CD8-positive, alpha-beta memory T cell (primary cell): ENCODE measurements at regions not wholly inside any gene's neighbourhood (a gene's known extent, or its start where the extent isn't known, plus 50 kb on each side); places are given as distances from the start of the nearest gene placed in this dataset.
A peak's percentile ranks its signal among the peaks of the same experiment; 100 is the strongest.

Experiments used
- CTCF ChIA-PET: fragments of 350-600 bp; sonication (Branson Sonifier 250); formaldehyde crosslinking; loops from one replicate; lab custom pipeline; 2021; ENCODE audit warnings: antibody characterized with exemption; lab: Charles Lee
- POLR2A ChIA-PET: fragments of 350-600 bp; sonication (Branson Sonifier 250); formaldehyde crosslinking; loops from one replicate; lab custom pipeline; 2021; ENCODE audit warnings: antibody characterized with exemption; lab: Charles Lee
- DNase-seq, 5 donors: peaks; one replicate each; pipeline versions ENCODE4 v3.0.0 to v3.0.0-alpha.2; 2020 to 2022; ENCODE audit warnings: mixed read lengths in 1 of 5
- H3K27ac ChIP-seq: one replicate; pipeline ENCODE4 v1.7.0; 2013; ENCODE audit warnings: low read depth, mild to moderate bottlenecking, low read length, moderate library complexity
- H3K27me3 ChIP-seq: 2 replicates; pipeline ENCODE4 v1.7.0; 2013; ENCODE audit warnings: low read length, mild to moderate bottlenecking; ENCODE audit not compliant: insufficient read depth, poor library complexity, severe bottlenecking
- H3K36me3 ChIP-seq: 2 replicates; pipeline ENCODE4 v1.7.0; 2013; ENCODE audit warnings: mild to moderate bottlenecking, low read length, moderate library complexity; ENCODE audit not compliant: insufficient read depth
- H3K4me1 ChIP-seq: 2 replicates; pipeline ENCODE4 v1.7.0; 2013; ENCODE audit warnings: mild to moderate bottlenecking, low read length, moderate library complexity; ENCODE audit not compliant: insufficient read depth
- H3K4me3 ChIP-seq: 2 replicates; pipeline ENCODE4 v1.7.0; 2013; ENCODE audit warnings: mild to moderate bottlenecking, low read length
- H3K9me3 ChIP-seq: 2 replicates; pipeline ENCODE4 v1.7.0; 2013; ENCODE audit warnings: mild to moderate bottlenecking, low read length
- H3K27ac Mint-ChIP-seq, 8 donors: one replicate each; pipeline ENCODE4 v1.8.0; 2020 to 2021; ENCODE audit warnings: mixed read lengths in 8 of 8, mild to moderate bottlenecking in 6 of 8, inconsistent platforms in 3 of 8, moderate library complexity in 3 of 8
- H3K27me3 Mint-ChIP-seq, 2 donors: one replicate each; pipeline ENCODE4 v1.8.0; 2020 to 2021; ENCODE audit warnings: mixed read lengths in 2 of 2, mild to moderate bottlenecking in 1 of 2, moderate library complexity in 1 of 2
- H3K36me3 Mint-ChIP-seq, 3 donors: one replicate each; pipeline ENCODE4 v1.8.0; 2020 to 2021; ENCODE audit warnings: mixed read lengths in 3 of 3, inconsistent platforms in 1 of 3, mild to moderate bottlenecking in 1 of 3
- H3K4me1 Mint-ChIP-seq, 3 donors: one replicate each; pipeline ENCODE4 v1.8.0; 2020 to 2021; ENCODE audit warnings: mixed read lengths in 3 of 3, inconsistent platforms in 1 of 3, mild to moderate bottlenecking in 1 of 3
- H3K4me3 Mint-ChIP-seq, 7 donors: one replicate each; pipeline ENCODE4 v1.8.0; 2020 to 2021; ENCODE audit warnings: mixed read lengths in 7 of 7, mild to moderate bottlenecking in 6 of 7, moderate library complexity in 4 of 7, inconsistent platforms in 2 of 7
- H3K9me3 Mint-ChIP-seq, 5 donors: one replicate each; pipeline ENCODE4 v1.8.0; 2020 to 2022; ENCODE audit warnings: mixed read lengths in 5 of 5, mild to moderate bottlenecking in 3 of 5, moderate library complexity in 2 of 5, inconsistent platforms in 1 of 5

GRCh38 chr6:156713548-156713947 is 63.6 kb upstream of the ARID1B start:
- no peaks in the 10 kb centered on the region for H3K36me3 Mint-ChIP-seq
- H3K27me3 ChIP-seq, result no peaks in the 10 kb centered on the region
- H3K4me3 ChIP-seq, result no peak overlapping the region
- H3K27me3 Mint-ChIP-seq, result peaks cover 9 to 28% of the 10 kb centered on the region in 2 donors
- no peak overlapping the region for H3K27ac Mint-ChIP-seq
- H3K36me3 ChIP-seq, result no peaks in the 10 kb centered on the region
- H3K4me3 Mint-ChIP-seq, result peak overlapping the region in 1 of 7 donors; percentile 74
- H3K4me1 ChIP-seq, result no peaks in the 10 kb centered on the region
- H3K4me1 Mint-ChIP-seq, result peaks cover 0 to 1% (median 0%) of the 10 kb centered on the region in 3 donors
- POLR2A ChIA-PET, result no interaction called here
- H3K9me3 ChIP-seq, result no peaks in the 10 kb centered on the region
- no peak for DNase-seq
- no peak overlapping the region for H3K27ac ChIP-seq
- no peaks in the 10 kb centered on the region for H3K9me3 Mint-ChIP-seq
- CTCF ChIA-PET, result no interaction called here

DNA sequence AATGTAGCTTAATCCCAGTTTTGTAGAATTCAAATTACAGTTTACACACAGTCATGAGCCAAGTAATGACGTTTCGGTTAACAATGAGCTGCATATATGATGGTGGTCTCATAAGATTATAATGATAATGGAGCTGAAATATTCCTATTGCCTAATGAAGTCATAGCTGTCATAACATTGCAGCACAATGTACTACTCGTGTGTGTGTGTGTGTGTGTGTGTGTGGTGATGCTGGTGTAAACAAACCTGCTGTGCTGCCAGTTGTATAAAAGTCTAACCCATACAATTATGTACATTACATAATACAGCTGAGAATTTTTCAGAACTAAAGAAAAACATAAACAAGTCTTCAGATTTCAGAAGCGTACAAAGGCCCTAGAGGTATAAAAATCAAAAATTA is 66.7 kb upstream of the ARID1B start:
- Histone ChIP-seq H3K4me1 (no peaks in the 10 kb centered on the region), H3K9me3 (no peaks in the 10 kb centered on the region), H3K27me3 (no peaks in the 10 kb centered on the region), H3K36me3 (no peaks in the 10 kb centered on the region), H3K27ac (no peak overlapping the region), H3K4me3 (no peak overlapping the region)
- Mint-ChIP-seq H3K36me3 (peaks cover 0 to 3% (median 1%) of the 10 kb centered on the region in 3 donors), H3K4me3 (no peak overlapping the region), H3K27ac (no peak overlapping the region), H3K27me3 (peaks cover 21 to 49% of the 10 kb centered on the region in 2 donors), H3K4me1 (peaks cover 0 to 4% (median 0%) of the 10 kb centered on the region in 3 donors), H3K9me3 (no peaks in the 10 kb centered on the region)
- CTCF ChIA-PET, result no interaction called here
- POLR2A ChIA-PET, result no interaction called here
- DNase-seq, result no peak

DNA sequence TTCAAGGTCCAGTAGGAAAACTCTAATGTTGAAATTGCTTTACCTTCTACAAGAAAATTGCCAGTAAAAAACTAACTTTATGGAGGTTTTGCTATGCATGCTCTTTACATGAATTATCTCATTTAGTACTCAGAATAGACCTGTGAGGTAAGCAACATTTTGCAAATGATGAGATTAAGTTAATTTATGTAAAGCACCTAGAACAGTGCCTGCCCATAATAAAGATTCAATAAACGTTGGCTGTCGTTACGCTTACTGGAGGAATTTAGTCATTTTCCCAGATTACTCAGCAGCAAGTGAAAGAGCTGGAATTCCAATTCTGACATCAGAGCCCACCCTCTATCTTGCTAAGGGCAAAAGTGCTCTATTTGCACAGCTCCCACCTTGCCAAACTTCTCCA is 69.4 kb upstream of the ARID1B start:
- H3K27me3 Mint-ChIP-seq, result peaks cover 19 to 46% of the 10 kb centered on the region in 2 donors
- H3K27ac ChIP-seq, result no peak overlapping the region
- H3K4me3 Mint-ChIP-seq, result no peak overlapping the region
- H3K4me3 ChIP-seq, result no peak overlapping the region
- no peak for DNase-seq
- no peaks in the 10 kb centered on the region for H3K9me3 ChIP-seq
- peaks cover 0 to 4% (median 0%) of the 10 kb centered on the region in 3 donors for H3K4me1 Mint-ChIP-seq
- CTCF ChIA-PET, result no interaction called here
- H3K9me3 Mint-ChIP-seq, result peaks cover 0 to 2% (median 0%) of the 10 kb centered on the region in 5 donors
- H3K36me3 Mint-ChIP-seq, result peaks cover 0 to 3% (median 2%) of the 10 kb centered on the region in 3 donors
- no peak overlapping the region for H3K27ac Mint-ChIP-seq
- H3K4me1 ChIP-seq, result no peaks in the 10 kb centered on the region
- H3K36me3 ChIP-seq, result no peaks in the 10 kb centered on the region
- POLR2A ChIA-PET, result interaction anchor here (0.6 kb wide), 2 partner anchors 55 to 69 kb away, joined by 3 to 5 read pairs; partner anchors contain the start of gene ARID1B
- H3K27me3 ChIP-seq, result no peaks in the 10 kb centered on the region

GRCh38 chr6:156703719-156704118 is 73.5 kb upstream of the ARID1B start:
- Mint-ChIP-seq H3K36me3 (peaks cover 0 to 3% (median 2%) of the 10 kb centered on the region in 3 donors), H3K9me3 (peaks cover 0 to 2% (median 0%) of the 10 kb centered on the region in 5 donors), H3K4me3 (no peak overlapping the region), H3K27me3 (peaks cover 15 to 41% of the 10 kb centered on the region in 2 donors), H3K4me1 (peaks cover 0 to 4% (median 0%) of the 10 kb centered on the region in 3 donors), H3K27ac (no peak overlapping the region)
- Histone ChIP-seq H3K4me3 (no peak overlapping the region), H3K36me3 (no peaks in the 10 kb centered on the region), H3K27me3 (no peaks in the 10 kb centered on the region), H3K27ac (no peak overlapping the region), H3K4me1 (no peaks in the 10 kb centered on the region), H3K9me3 (no peaks in the 10 kb centered on the region)
- DNase-seq, result no peak
- CTCF ChIA-PET, result no interaction called here
- POLR2A ChIA-PET, result no interaction called here

DNA sequence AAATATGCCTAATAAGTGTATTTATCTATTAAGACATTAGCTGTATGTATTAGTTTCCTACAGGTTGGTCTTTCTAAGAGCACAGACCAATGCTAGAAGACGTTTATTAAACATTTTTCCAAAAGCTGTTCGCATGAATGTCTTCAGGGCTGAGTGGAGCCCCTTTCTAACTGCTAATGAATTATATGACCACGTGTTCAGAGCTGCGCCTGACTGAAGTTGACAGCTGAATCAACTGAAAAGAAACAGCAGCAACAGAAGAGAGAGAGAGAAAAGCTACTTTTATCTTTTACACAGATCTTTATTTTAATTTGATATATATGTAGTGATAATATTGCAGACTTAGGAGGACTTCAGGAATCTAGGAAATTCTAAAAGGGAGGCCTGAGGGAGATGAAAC is 75.2 kb upstream of the ARID1B start:
- H3K27ac Mint-ChIP-seq, result no peak overlapping the region
- POLR2A ChIA-PET, result no interaction called here
- no peak overlapping the region for H3K4me3 Mint-ChIP-seq
- H3K9me3 Mint-ChIP-seq, result peaks cover 0 to 2% (median 0%) of the 10 kb centered on the region in 5 donors
- Histone ChIP-seq H3K4me1 (no peaks in the 10 kb centered on the region), H3K9me3 (no peaks in the 10 kb centered on the region), H3K4me3 (no peak overlapping the region), H3K36me3 (no peaks in the 10 kb centered on the region), H3K27ac (no peak overlapping the region), H3K27me3 (no peaks in the 10 kb centered on the region)
- no peak for DNase-seq
- peaks cover 0 to 2% (median 0%) of the 10 kb centered on the region in 3 donors for H3K36me3 Mint-ChIP-seq
- H3K27me3 Mint-ChIP-seq, result peaks cover 11 to 44% of the 10 kb centered on the region in 2 donors
- H3K4me1 Mint-ChIP-seq, result peaks cover 0 to 4% (median 3%) of the 10 kb centered on the region in 3 donors
- CTCF ChIA-PET, result no interaction called here

DNA sequence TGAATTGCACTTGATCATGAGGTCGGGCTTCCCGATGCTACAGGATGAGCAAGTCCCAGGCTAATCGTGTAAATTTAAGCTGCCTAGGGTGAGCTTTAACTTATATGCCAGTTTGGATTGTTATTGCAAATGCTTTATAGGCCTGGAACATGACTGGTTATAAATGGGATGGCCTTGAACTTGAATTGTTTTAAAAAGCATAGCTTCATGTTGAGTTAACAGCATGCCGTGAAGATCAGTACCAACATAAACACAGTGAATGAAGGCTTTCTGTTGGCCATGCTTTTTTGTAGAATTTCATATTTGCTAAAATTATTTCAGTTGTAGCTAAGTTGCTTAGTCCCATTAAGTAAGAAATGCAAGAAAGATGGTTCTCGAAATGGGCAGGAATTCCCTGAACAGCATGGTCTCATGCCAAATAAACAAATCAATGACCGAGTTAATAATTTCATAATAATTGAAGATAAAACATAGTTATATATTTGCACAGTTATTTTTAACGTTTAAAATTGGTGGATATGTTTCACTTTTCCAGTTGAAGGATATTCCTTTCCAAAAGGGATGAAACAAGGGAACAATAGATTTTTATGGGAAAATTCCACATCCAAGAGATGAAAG is 76.6 kb upstream of the ARID1B start:
- no peak for DNase-seq
- no peak overlapping the region for H3K27ac ChIP-seq
- ChIA-PET CTCF (interaction anchor here (1.3 kb wide), 1 partner anchor 42 kb away, joined by 4 read pairs; no protein-coding TSS in a partner anchor), POLR2A (no interaction called here)
- H3K4me3 Mint-ChIP-seq, result no peak overlapping the region
- no peaks in the 10 kb centered on the region for H3K4me1 ChIP-seq
- no peaks in the 10 kb centered on the region for H3K27me3 ChIP-seq
- no peak overlapping the region for H3K4me3 ChIP-seq
- H3K4me1 Mint-ChIP-seq, result peaks cover 0 to 3% (median 0%) of the 10 kb centered on the region in 3 donors
- peaks cover 0 to 1% (median 0%) of the 10 kb centered on the region in 3 donors for H3K36me3 Mint-ChIP-seq
- no peaks in the 10 kb centered on the region for H3K9me3 ChIP-seq
- H3K27me3 Mint-ChIP-seq, result peaks cover 10 to 42% of the 10 kb centered on the region in 2 donors
- peaks cover 0 to 2% (median 0%) of the 10 kb centered on the region in 5 donors for H3K9me3 Mint-ChIP-seq
- H3K36me3 ChIP-seq, result no peaks in the 10 kb centered on the region
- no peak overlapping the region for H3K27ac Mint-ChIP-seq

DNA sequence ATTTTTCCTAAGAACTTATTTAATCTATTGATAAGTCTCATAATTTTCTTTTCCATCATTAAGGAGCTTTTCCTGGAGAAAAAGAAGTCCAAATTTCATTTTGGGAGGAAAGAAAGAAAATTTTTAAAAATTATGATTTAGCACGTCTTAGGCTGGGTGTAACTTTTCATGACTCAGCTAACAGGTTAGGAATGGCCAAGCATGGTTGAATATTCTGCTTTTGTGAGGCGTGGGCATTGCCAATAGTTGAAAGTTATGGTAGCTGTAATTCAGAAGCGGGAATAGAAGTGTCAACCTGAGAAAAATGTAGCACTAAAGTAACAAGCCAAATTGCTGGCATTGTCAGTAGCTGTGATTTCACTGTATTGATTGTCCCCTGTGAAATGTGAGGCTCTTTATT is 77.2 kb upstream of the ARID1B start:
- CTCF ChIA-PET, result interaction anchor here (1.3 kb wide), 1 partner anchor 42 kb away, joined by 4 read pairs; no protein-coding TSS in a partner anchor
- H3K9me3 Mint-ChIP-seq, result no peaks in the 10 kb centered on the region

GRCh38 chr6:156699017-156699421 is 78.2 kb upstream of the ARID1B start:
- no peak overlapping the region for H3K4me3 Mint-ChIP-seq
- Histone ChIP-seq H3K9me3 (no peaks in the 10 kb centered on the region), H3K36me3 (no peaks in the 10 kb centered on the region), H3K4me1 (no peaks in the 10 kb centered on the region), H3K27me3 (no peaks in the 10 kb centered on the region), H3K4me3 (no peak overlapping the region), H3K27ac (no peak overlapping the region)
- ChIA-PET POLR2A (no interaction called here), CTCF (no interaction called here)
- peaks cover 0 to 3% (median 0%) of the 10 kb centered on the region in 3 donors for H3K4me1 Mint-ChIP-seq
- H3K27ac Mint-ChIP-seq, result no peak overlapping the region
- no peaks in the 10 kb centered on the region for H3K9me3 Mint-ChIP-seq
- no peaks in the 10 kb centered on the region for H3K36me3 Mint-ChIP-seq
- peaks cover 10 to 39% of the 10 kb centered on the region in 2 donors for H3K27me3 Mint-ChIP-seq
- DNase-seq, result no peak

More for the DNA sequence above, 77.2 kb upstream of the ARID1B start:
- no peak overlapping the region for H3K27ac ChIP-seq
- Mint-ChIP-seq H3K27me3 (peaks cover 10 to 39% of the 10 kb centered on the region in 2 donors), H3K36me3 (no peaks in the 10 kb centered on the region), H3K27ac (no peak overlapping the region), H3K4me1 (peaks cover 0 to 3% (median 0%) of the 10 kb centered on the region in 3 donors), H3K4me3 (no peak overlapping the region)
- no peak overlapping the region for H3K4me3 ChIP-seq
- no peaks in the 10 kb centered on the region for H3K27me3 ChIP-seq
- no peaks in the 10 kb centered on the region for H3K4me1 ChIP-seq
- no peak for DNase-seq
- POLR2A ChIA-PET, result no interaction called here
- H3K36me3 ChIP-seq, result no peaks in the 10 kb centered on the region
- no peaks in the 10 kb centered on the region for H3K9me3 ChIP-seq
